GM12873 (cell line): ENCODE measurements at regions not wholly inside any gene's neighbourhood (a gene's known extent, or its start where the extent isn't known, plus 50 kb on each side); places are given as distances from the start of the nearest gene placed in this dataset.

Experiments used
- TF ChIP-seq, protein P1 (sequence below): IDR thresholded peaks from 2 replicates; pipeline ENCODE4 v1.5.1; 2012; ENCODE audit warnings: low read depth, mild to moderate bottlenecking, moderate library complexity, low read length, control low read depth; ENCODE audit not compliant: insufficient read depth; ENCODE audit errors: missing control alignments

DNA sequence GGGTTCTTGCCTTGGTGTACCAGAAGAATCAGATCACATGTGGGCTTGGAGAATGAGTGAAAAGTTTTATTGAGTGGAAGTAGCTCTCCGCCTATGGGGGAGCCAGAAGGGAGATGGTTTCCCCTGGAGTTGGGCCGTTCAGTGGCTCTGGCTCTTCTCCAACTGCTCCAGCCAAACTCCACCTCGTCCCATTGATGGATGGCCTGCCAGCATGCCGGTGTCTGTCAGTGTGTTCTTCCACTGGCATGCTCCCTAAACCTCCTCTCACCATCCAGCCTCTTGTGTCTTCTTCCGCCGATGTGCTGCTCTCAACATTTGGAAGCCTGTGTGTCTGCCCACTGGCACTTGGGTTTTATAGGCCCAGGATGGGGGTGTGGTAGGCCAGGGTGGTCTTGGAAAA is 119.4 kb downstream of the MAP3K21 start:
- TF ChIP-seq, protein P1, sequence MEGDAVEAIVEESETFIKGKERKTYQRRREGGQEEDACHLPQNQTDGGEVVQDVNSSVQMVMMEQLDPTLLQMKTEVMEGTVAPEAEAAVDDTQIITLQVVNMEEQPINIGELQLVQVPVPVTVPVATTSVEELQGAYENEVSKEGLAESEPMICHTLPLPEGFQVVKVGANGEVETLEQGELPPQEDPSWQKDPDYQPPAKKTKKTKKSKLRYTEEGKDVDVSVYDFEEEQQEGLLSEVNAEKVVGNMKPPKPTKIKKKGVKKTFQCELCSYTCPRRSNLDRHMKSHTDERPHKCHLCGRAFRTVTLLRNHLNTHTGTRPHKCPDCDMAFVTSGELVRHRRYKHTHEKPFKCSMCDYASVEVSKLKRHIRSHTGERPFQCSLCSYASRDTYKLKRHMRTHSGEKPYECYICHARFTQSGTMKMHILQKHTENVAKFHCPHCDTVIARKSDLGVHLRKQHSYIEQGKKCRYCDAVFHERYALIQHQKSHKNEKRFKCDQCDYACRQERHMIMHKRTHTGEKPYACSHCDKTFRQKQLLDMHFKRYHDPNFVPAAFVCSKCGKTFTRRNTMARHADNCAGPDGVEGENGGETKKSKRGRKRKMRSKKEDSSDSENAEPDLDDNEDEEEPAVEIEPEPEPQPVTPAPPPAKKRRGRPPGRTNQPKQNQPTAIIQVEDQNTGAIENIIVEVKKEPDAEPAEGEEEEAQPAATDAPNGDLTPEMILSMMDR, result no peak

DNA sequence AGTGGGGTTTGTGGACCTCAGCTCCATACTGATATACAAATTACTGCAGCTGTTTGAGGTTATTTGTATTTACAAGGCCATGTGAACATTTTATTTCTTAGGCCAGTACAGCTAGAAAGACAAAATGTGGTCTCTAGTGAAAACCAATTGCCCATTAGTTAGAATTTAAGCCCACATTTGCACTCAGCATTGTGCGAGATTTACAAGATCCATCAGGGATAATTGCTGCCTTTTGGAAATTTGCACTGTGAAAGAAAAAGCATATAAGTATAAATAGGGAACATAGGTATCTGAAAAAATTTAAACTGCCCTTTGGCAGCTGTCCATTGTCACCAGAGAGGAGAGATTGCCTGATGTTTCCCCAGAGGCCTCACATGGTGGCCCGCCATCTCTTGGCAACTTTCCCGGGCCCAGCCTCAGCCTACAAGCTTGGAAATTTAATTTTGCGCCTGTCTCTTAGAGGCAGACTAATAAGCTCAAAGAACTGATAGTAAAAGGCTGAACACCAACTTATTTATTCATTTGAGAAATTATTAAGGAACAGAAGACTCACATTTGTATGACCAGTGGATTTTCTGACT is 120.7 kb downstream of the MAP3K21 start:
- TF ChIP-seq, protein P1, result no peak

DNA sequence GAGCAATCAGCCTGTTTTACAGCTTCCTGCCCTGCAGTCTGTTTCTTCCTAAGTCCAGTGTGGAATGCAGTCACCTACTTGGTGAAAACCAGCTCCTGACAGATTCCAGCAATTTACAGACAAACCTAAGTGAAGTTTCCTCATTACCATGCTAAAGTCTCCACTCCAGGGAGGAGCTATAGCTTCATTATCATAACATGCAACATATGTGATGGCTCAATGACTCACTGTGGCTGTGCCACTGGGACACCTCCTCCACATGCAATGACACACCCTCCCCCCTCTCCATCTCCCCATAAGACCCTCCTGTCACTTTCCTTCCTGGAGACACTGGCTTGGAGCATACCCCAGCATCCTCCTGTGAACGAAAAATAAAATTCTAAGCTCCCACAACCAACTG is 125.2 kb downstream of the MAP3K21 start:
- TF ChIP-seq, protein P1, result no peak

DNA sequence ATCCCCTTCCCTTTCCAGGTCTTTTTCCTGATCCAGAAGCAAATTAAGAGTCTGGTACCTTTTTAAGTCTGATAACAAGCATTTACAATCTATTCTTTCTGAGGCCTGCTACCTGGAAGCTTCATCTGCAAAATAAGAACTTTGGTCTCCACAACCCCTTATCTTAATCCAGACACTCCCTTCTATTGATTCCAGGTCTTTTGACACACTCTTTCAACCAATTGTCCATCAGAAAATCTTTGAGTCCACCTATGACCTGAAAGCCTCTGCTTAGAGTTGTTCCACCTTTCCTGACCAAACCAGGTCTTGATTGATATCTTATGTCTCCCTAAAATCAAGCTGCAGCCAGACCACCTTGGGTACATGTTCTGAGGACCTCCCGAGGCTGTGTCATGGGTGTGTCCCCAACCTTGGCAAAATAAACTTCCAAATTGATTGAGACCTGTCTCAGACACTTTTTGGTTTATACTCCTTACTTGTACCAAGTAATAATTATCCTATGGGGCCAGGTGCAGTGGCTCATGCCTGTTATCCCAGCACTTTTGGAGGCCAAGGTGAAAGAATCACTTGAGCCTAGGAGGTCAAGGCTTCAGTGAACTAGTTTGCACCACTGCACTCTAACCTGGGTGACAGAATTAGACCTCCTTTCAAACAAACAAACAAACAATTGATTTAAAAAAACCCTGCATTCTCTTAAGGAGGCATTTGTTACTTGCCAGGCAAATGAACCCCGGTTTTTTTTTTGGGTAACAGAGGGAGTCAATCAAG is 126.1 kb downstream of the MAP3K21 start:
- TF ChIP-seq, protein P1, result no peak

DNA sequence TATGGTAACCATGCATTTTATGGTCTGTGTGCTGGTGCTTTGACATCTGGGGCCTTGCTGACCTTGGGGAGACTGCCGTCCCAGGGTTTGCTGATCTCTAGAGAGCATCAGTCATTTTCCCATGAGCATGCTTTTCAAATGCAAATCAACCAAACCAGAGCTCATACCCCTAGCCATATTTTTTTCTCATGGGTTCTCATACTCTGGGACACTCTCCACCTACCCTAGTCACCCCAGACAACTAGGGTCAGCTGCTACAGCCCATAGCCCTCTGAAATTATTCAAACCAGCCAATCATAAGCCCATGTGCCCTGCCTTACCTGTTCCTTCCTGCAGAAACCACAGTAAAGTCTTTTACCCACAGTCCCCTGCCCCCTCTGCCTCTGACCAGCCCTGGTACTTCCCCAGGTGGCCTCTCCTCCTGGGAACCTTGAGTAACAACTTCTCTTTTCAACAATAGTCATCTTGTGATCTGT is 132.0 kb downstream of the MAP3K21 start:
- TF ChIP-seq, protein P1, result no peak

DNA sequence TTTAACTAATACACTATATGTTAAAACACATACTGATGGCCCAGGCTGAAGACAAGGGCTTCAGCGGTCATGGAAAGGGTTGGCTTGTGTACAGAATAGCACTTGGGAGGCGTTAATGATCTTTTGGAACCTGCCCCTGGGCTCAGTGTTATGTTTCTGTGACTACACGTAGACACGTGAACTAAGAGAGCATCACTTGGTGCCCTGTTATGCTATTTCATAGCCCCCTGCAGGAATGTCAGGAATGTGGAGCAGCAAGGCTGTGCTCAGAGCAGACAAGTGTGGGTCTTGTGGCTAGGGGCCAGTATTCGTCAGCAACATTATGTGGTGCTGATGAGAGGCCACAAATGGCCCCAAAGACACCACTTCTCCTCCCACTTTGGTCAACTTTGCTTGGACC is 132.4 kb downstream of the MAP3K21 start:
- TF ChIP-seq, protein P1, result no peak

DNA sequence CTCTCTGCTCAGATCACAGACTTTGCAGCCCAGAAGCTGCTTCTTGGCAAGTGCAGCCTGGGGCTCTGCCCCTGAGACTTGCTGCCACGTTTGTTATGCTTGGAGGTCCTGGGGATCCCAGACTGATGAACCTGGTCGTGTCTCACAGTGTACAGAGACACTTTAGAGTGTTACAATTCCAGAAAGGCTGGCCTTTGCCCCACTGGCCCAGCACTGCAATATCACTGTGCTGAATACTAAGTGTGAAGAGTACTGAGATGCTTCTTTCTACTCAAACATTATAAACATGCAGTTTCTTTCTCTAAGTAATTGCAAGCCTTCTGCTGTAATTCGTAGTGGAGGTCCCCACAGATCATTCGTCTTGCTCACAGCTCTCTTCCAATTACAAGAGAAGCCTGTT is 133.2 kb downstream of the MAP3K21 start:
- TF ChIP-seq, protein P1, result no peak
